GM20431 (cell line): ENCODE measurements at regions not wholly inside any gene's neighbourhood (a gene's known extent, or its start where the extent isn't known, plus 50 kb on each side); places are given as distances from the start of the nearest gene placed in this dataset.

ENCODE experiments used
- in situ Hi-C: fragments of 300-500 bp; cut with MseI, MboI; formaldehyde crosslinking; loops from one replicate; pipeline ENCODE4 v1.15.0; 2020; ENCODE audit warnings: low sequenced_read_pairs; ENCODE audit not compliant: unreplicated experiment

DNA sequence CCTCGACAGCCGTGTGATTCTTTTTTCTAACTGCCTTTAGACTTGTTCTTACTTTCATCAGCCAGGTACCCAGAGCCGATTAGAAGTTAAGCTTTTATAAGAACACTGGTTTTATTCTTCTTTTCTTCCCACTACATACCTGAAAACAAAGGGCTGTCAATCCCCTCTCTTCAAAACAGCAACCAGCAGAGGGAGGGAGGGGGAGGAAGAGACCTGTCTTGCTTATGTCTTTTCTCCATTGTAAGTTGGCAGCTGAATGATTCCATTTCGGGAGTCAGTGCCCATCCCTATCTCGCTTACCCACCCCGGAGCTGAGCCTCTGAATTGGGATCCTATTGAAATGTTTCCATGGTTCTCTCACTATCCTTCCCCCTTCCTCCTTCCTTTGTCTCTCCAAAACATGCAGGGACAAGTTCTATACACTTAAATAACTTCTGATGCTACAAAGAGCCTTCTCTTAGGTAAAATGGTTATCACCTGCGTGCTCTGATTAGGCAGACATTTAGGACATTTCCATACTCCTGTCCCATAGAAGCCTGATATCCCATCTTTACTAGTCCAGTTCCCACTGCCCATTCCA, 83.9 kb upstream of the WWC1 start:
- in situ Hi-C loops: no loop called here

DNA sequence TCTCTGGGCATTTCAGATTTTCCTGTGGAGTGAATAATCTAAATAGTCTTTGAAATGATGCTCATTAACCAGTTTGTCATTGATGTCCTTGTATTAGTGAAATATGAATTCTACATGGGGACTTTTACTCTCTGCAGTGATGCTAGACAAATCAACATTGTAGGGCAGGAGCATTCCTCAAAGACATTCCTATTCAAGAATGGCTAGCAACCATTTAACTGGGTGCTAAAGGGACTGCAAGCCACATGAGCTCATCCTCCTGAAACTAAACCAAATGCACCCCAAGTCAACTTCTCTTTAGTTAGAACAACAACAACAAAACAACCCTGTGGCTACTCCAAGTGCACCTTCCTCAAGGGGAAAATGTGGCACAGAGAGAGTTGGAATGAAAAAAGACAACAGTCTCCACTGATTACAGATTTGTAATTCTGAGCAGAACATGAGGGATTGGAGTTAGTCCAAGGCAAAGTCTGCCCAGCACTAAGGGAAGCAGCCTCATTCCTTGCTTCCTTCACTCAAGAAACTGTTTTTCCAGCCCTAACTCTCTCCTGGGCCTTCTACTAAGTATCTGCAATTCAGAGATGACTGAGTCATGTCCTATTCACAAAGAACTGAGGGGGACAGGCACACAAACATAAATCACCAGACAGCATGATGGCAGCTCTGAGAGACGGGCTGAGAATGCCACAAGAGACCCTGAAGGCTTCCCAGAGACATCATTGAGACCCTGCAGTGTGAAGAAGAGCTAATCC, 82.0 kb upstream of the WWC1 start:
- in situ Hi-C loops: no loop called here

DNA sequence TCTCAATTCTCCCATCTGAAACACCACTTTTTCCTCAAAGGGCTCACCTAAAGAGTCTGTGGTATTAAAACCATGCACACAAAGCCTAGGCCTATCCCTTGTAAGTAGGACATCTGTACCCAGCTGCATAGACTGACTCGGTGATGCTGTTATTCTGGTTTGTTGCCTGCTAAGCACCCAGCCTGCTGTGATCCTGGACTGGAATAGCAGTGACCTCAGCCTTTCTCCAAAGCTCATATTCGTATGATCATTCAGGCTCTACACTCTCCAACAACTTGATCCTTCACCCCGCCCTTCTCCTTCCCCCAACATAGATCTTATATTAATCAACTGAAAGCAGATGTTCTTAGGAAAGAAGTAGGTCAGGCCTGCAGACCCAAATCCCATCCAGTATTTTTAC, 81.4 kb upstream of the WWC1 start:
- in situ Hi-C loops: loop anchor here (10.0 kb wide), 1 partner anchor 485 kb away; no protein-coding TSS in a partner anchor

DNA sequence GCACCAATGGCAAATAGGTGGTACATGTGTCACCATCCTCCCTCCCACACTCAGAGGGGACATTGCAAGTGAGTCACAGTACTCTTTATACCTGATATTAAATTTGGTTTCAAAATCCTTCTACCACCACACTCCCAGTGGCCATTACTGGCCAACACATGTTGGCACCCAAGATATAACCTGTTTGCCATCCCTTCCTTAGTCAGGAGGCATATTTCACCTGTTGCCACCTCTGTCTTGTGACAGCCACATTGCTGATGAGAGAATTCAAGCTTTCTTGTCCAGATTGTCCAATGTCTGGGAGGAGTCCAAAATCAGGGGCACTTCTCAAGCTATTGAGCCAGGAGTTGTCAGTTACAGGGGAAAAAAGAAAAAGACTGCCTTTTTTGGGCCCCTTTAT, 80.2 kb upstream of the WWC1 start:
- in situ Hi-C loops: loop anchor here (10.0 kb wide), 1 partner anchor 486 kb away; no protein-coding TSS in a partner anchor

- in situ Hi-C loops: loop anchor here (10.0 kb wide), 1 partner anchor 487 kb away; no protein-coding TSS in a partner anchor
Observed at GRCh38 chr5:168211936-168212335, 79.5 kb upstream of the WWC1 start.

DNA sequence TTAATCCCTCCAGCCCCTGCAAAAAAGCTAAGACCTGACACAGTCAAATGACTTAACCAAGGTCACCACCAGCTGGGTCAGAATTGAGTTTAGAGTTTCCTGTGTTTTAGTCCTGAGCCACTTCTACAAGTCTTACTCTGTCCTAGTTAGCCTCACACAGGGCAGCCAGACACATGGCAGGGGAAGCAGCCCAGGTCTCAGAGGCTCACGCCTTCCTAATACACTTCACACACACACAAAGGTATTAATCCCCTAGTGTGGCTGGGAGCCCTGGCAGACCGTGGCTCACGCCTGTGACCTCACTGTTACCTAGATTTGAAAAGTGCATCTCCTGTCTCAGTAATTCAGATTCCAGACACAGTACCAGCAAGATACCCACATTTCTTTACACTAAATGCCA, 77.4 kb upstream of the WWC1 start:
- in situ Hi-C loops: loop anchor here (10.0 kb wide), 1 partner anchor 489 kb away; no protein-coding TSS in a partner anchor

GRCh38 chr5:168214886-168215285, 76.6 kb upstream of the WWC1 start:
- in situ Hi-C loops: loop anchor here (10.0 kb wide), 1 partner anchor 490 kb away; no protein-coding TSS in a partner anchor

- in situ Hi-C loops: loop anchor here (10.0 kb wide), 1 partner anchor 491 kb away; no protein-coding TSS in a partner anchor
Observed at GRCh38 chr5:168215646-168216045, 75.8 kb upstream of the WWC1 start.

- in situ Hi-C loops: loop anchor here (10.0 kb wide), 1 partner anchor 492 kb away; no protein-coding TSS in a partner anchor
Observed at GRCh38 chr5:168216989-168217388, 74.5 kb upstream of the WWC1 start.

DNA sequence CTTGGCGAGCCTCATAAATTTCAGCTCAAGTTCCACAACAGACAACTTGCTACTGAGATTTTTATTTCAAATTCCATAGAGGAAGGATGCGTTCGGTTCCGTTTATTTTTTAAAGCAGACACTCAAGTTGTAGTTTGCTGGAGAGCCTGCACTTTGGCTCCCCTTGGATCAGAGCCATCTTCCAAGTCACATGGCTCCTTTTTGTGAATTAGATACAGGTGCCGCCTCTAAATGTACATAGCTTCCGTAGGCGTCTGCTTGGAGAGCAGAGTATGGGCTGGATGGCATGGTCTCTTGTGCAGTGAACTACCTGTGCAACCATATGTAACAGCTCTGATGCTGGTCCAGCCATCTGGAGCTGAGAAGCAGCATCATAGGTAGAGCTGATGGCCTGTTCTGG, 73.9 kb upstream of the WWC1 start:
- in situ Hi-C loops: loop anchor here (10.0 kb wide), 1 partner anchor 493 kb away; no protein-coding TSS in a partner anchor

- in situ Hi-C loops: loop anchor here (10.0 kb wide), 1 partner anchor 494 kb away; no protein-coding TSS in a partner anchor
Observed at GRCh38 chr5:168218746-168219145, 72.7 kb upstream of the WWC1 start.

- in situ Hi-C loops: loop anchor here (10.0 kb wide), 2 partner anchors 105 to 495 kb away; no protein-coding TSS in a partner anchor
Observed at GRCh38 chr5:168219515-168220410, 71.7 kb upstream of the WWC1 start.

DNA sequence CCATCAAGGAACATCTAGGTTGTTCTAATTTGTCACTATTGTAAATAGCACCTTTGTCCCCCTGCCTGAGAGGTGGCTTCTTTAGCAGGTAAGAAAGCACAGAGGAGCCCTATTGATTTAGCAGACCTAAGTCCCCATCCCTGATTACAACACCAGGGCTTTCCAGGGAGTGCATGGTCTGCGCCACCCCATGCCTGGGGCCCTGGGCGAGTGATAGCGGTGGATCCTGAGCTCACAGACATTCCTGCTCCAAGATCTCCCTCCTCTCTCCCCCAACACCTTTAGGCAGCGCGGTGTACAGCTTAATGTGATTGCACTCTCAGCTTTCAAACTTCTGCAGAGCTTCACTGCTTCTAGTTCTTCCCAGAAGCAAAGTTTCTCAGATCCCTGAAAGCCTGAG, 67.4 kb upstream of the WWC1 start:
- in situ Hi-C loops: loop anchor here (10.0 kb wide), 1 partner anchor 109 kb away; no protein-coding TSS in a partner anchor

- in situ Hi-C loops: loop anchor here (10.0 kb wide), 1 partner anchor 111 kb away; no protein-coding TSS in a partner anchor
Observed at GRCh38 chr5:168226012-168226411, 65.4 kb upstream of the WWC1 start.

- in situ Hi-C loops: loop anchor here (10.0 kb wide), 1 partner anchor 112 kb away; no protein-coding TSS in a partner anchor
Observed at GRCh38 chr5:168227001-168227400, 64.4 kb upstream of the WWC1 start.

GRCh38 chr5:168227973-168228615, 63.4 kb upstream of the WWC1 start:
- in situ Hi-C loops: loop anchor here (10.0 kb wide), 1 partner anchor 113 kb away; no protein-coding TSS in a partner anchor

GRCh38 chr5:168228668-168229067, 62.8 kb upstream of the WWC1 start:
- in situ Hi-C loops: loop anchor here (10.0 kb wide), 1 partner anchor 114 kb away; no protein-coding TSS in a partner anchor

DNA sequence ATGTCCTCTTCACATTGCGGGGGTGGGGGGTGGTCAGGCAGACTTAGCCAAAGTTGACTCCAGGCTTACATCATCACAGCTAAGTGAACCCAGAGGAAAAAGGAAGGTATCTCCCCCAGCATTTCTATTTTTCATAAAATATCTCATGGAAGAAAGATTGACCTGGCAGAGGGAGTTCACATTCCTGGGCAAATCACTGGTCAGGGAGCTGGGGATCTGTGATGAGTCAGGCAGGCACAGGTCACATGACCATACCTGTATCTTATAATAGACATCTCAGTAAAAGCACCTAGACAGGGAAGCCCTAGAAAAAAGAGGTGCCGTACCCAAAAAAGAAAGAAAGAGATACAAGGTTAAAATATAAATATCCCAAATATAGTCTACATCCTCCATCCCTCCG, 57.3 kb upstream of the WWC1 start:
- in situ Hi-C loops: no loop called here

- in situ Hi-C loops: no loop called here
Observed at GRCh38 chr5:168238463-168238862, 53.0 kb upstream of the WWC1 start.
